ENCODE measurements at regions not wholly inside any gene's neighbourhood (a gene's known extent, or its start where the extent isn't known, plus 50 kb on each side); places are given as distances from the start of the nearest gene placed in this dataset.

DNA sequence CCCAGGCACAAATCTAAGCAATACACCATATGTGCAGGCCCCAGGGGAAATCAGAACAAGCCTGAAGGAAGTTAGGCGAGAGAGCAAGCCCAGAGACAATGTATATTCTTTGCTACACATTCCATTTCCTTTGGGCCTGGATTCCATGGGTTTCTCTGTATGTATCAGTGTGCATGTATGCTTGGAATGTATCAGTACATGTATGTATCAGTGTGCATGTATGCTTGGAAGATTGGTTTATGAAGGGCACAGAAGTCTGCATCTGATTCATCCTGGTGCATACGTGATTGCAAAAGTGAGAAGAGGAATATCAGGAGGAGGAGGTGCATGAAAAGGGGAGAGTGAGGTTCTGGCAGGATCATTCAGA lies 232.6 kb upstream of the ANKRD55 start:
- ATAC-seq = no peak
- DNase-seq = no peak
- no peaks in the 10 kb centered on the region for H3K36me3 ChIP-seq
- H3K4me1 ChIP-seq = no peaks in the 10 kb centered on the region
- H3K27me3 ChIP-seq = no peaks in the 10 kb centered on the region
- H3K27ac ChIP-seq = no peak overlapping the region
- intact Hi-C loops (cut with DNase I) = no loop called here
- no peak overlapping the region for H3K4me3 ChIP-seq
- TF ChIP-seq, protein P1, sequence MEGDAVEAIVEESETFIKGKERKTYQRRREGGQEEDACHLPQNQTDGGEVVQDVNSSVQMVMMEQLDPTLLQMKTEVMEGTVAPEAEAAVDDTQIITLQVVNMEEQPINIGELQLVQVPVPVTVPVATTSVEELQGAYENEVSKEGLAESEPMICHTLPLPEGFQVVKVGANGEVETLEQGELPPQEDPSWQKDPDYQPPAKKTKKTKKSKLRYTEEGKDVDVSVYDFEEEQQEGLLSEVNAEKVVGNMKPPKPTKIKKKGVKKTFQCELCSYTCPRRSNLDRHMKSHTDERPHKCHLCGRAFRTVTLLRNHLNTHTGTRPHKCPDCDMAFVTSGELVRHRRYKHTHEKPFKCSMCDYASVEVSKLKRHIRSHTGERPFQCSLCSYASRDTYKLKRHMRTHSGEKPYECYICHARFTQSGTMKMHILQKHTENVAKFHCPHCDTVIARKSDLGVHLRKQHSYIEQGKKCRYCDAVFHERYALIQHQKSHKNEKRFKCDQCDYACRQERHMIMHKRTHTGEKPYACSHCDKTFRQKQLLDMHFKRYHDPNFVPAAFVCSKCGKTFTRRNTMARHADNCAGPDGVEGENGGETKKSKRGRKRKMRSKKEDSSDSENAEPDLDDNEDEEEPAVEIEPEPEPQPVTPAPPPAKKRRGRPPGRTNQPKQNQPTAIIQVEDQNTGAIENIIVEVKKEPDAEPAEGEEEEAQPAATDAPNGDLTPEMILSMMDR (IDR thresholded peaks at IDR 0.05) = no peak
- no peak for FAIRE-seq
- H3K9me3 ChIP-seq = no peaks in the 10 kb centered on the region
- WGBS, 2 donors = 91 to 92% methylated on average over 2 of the region's 2 CpGs

DNA sequence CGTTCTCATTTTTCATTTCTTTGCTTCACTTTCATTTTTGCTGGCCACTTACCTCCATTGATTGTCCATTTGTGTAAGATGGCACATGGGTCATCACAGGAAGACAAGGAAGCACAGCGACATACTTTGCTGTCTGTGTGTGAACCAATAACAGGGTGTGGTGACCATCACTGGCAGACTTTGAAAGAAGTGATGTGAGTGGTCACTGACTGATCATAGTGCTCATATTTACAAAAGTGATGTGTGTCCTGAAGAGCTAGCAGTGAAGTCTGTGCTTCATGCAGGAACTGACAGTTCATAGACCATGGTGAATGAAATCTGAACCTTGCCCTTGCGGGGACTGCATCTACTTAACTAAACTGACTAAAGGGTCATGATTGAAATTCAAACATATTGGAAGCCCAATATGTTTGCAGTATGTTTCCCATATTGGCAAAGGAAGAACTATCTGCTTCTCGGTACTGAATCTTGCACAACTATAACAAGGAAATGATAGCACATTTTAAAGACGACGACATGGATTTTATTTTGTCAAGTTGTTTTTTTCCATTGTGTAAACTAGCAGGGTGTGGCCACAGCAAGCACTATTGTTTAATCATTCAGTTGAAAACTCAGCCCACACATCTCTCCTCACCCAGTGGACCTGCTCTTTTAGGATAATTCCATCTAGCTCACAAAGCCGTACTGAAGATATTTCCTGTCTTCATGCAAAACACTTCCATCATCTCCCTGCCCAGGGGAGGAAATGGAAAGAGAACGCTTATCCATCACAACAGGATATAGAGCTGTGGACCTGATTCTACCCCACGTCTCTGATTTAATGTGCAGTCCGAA lies 232.0 kb upstream of the ANKRD55 start:
- Histone ChIP-seq H3K27ac (no peak overlapping the region), H3K9me3 (no peaks in the 10 kb centered on the region), H3K4me3 (no peak overlapping the region), H3K27me3 (no peaks in the 10 kb centered on the region), H3K36me3 (no peaks in the 10 kb centered on the region), H3K4me1 (peaks cover 0 to 2% (median 0%) of the 10 kb centered on the region in 3 donors)
- FAIRE-seq (no peak), ATAC-seq (peak in 1 of 4 donors; percentile 61), DNase-seq (no peak)
- WGBS, 2 donors = 72 to 76% methylated on average over 10 of the region's 10 CpGs
- intact Hi-C loops (cut with DNase I) = no loop called here
- TF ChIP-seq, protein P1 (IDR thresholded peaks at IDR 0.05) = no peak

DNA sequence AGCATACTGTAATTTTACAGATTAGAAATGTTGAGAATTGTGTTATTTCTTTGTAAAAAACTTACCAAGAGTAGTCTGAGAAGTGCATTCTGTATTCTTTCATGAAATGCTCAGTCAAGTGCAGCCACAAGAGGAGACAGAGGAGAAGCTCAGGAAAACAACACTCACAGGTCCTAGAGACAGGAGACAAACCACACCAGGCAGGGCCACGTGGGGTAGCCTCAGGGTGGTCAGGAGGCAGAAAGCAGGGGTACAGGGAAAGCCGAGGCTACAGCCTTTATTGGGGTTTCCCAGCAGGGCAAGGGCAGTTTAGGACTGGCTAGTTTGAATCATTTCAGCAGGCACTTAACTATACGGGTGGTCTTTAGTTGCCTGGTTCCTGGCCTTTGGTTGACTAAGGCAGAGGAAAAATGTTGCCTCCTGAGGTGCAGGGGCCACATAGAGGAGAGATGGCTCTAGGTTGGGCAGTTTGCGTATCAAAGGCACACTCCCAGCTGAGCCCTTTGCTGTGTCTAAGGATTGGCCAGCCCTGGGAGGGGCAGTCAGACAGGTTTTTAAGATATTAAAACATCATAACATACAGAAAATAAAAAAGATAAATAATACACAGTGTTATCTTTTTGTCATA lies 230.9 kb upstream of the ANKRD55 start:
- H3K4me3 ChIP-seq = no peak overlapping the region
- H3K4me1 ChIP-seq = peaks cover 0 to 6% (median 0%) of the 10 kb centered on the region in 3 donors
- TF ChIP-seq, protein P1 (IDR thresholded peaks at IDR 0.05) = no peak
- WGBS, 2 donors = 89 to 93% methylated on average over 4 of the region's 4 CpGs
- ATAC-seq (no peak), FAIRE-seq (no peak), DNase-seq (no peak)
- intact Hi-C loops (cut with DNase I) = no loop called here
- H3K27me3 ChIP-seq = no peaks in the 10 kb centered on the region
- H3K27ac ChIP-seq = no peak overlapping the region
- no peaks in the 10 kb centered on the region for H3K9me3 ChIP-seq
- H3K36me3 ChIP-seq = no peaks in the 10 kb centered on the region

DNA sequence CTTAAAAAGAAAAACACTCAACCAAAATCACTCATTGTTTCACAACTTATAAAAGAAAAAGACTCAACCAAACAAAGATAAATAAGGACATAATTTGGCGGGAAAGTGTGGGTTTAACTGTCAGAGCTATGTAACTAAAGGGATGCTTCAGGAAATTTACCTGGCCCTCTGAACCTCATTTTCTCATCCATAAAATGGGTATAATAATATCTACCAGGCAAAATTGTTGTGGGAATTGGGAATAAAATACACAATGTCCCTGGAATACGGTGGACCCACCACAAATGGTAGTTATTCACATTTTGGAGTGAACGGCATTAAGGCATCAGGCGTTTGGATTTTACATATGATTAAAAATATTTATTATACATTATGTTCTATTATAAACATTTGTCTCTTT lies 228.5 kb upstream of the ANKRD55 start:
- intact Hi-C loops (cut with DNase I) = no loop called here
- no peak for DNase-seq
- no peak for ATAC-seq
- FAIRE-seq = no peak
- H3K27me3 ChIP-seq = no peaks in the 10 kb centered on the region
- H3K27ac ChIP-seq = no peak overlapping the region
- no peaks in the 10 kb centered on the region for H3K9me3 ChIP-seq
- 70 to 94% methylated on average over 4 of the region's 4 CpGs for WGBS, 2 donors
- TF ChIP-seq, protein P1 (IDR thresholded peaks at IDR 0.05) = no peak
- H3K36me3 ChIP-seq = no peaks in the 10 kb centered on the region
- peaks cover 0 to 6% (median 0%) of the 10 kb centered on the region in 3 donors for H3K4me1 ChIP-seq
- no peak overlapping the region for H3K4me3 ChIP-seq
